ENCODE measurements at regions not wholly inside any gene's neighbourhood (a gene's known extent, or its start where the extent isn't known, plus 50 kb on each side); places are given as distances from the start of the nearest gene placed in this dataset.

GRCh38 chr3:1594940-1595339, 502.1 kb downstream of the CNTN6 start:
- TF ChIP-seq ZNF565 (CRISPR knock-in tag; conservative IDR thresholded peaks at IDR 0.05; ENCODE audit: low read depth) (no peak), CSRNP3 (CRISPR knock-in tag; IDR thresholded peaks at IDR 0.05) (no peak), ZNF70 (CRISPR knock-in tag; IDR thresholded peaks at IDR 0.05) (no peak), ZFP3 (CRISPR knock-in tag; IDR thresholded peaks at IDR 0.05) (no peak), PATZ1 (CRISPR knock-in tag; IDR thresholded peaks at IDR 0.05; ENCODE audit: borderline replicate concordance) (no peak), ZFP30 (CRISPR knock-in tag; IDR thresholded peaks at IDR 0.05) (no peak), POU6F1 (CRISPR knock-in tag; IDR thresholded peaks at IDR 0.05; ENCODE audit: borderline replicate concordance, low read depth) (no peak), ESRRG (CRISPR knock-in tag; IDR thresholded peaks at IDR 0.05) (no peak), GLIS3 (CRISPR knock-in tag; IDR thresholded peaks at IDR 0.05) (no peak), SNAI2 (CRISPR knock-in tag; IDR thresholded peaks at IDR 0.05) (no peak), CSDC2 (CRISPR knock-in tag; IDR thresholded peaks at IDR 0.05) (no peak), RARB (CRISPR knock-in tag; IDR thresholded peaks at IDR 0.05) (no peak), TCF4 (CRISPR knock-in tag; IDR thresholded peaks at IDR 0.05; ENCODE audit: borderline replicate concordance) (no peak)

Measured in SK-N-SH treated with all-trans-retinoic acid at 6 μM for 48 hours (cell line).